PC-9 (cell line): ENCODE measurements at regions not wholly inside any gene's neighbourhood (a gene's known extent, or its start where the extent isn't known, plus 50 kb on each side); places are given as distances from the start of the nearest gene placed in this dataset.

Experiments used
- BruUV-seq: library from RNA; stranded (reverse); fragments of 400-500 nt; replicated peaks from 2 replicates; lab custom pipeline; 2021; lab: Mats Ljungman, UMichigan
- CTCF ChIA-PET: fragments of 300-600 bp; sonication (Branson Sonifier 250); formaldehyde crosslinking; loops from one replicate; lab custom pipeline; 2022; ENCODE audit warnings: antibody characterized with exemption; lab: Charles Lee
- POLR2A ChIA-PET: fragments of 300-600 bp; sonication (Branson Sonifier 250); formaldehyde crosslinking; loops from one replicate; lab custom pipeline; 2022; ENCODE audit warnings: antibody characterized with exemption; ENCODE audit not compliant: unreplicated experiment; lab: Charles Lee
- DNase-seq, 2 experiments: peaks; one replicate each; pipeline versions ENCODE4 v3.0.0 to v3.0.0-alpha.2; 2015 to 2022; ENCODE audit warnings: mixed read lengths in 1 of 2
- H2AFZ ChIP-seq: fragments of 200-600 bp; sonication (generic); 2 replicates; pipeline ENCODE4 v1.8.1; 2017; ENCODE audit warnings: antibody characterized with exemption
- H3F3A ChIP-seq: fragments of 200-600 bp; sonication (generic); 2 replicates; pipeline ENCODE4 v1.8.1; 2017; ENCODE audit warnings: antibody characterized with exemption, mild to moderate bottlenecking, low read depth; ENCODE audit not compliant: insufficient read depth
- H3K27ac ChIP-seq: fragments of 200-600 bp; sonication (generic); 2 replicates; pipeline ENCODE4 v1.6.1; 2016; ENCODE audit warnings: mixed run types
- H3K27me3 ChIP-seq: fragments of 200-600 bp; sonication (generic); 2 replicates; pipeline ENCODE4 v1.6.1; 2016; ENCODE audit warnings: low read depth, mixed run types; ENCODE audit not compliant: insufficient read depth
- H3K36me3 ChIP-seq: fragments of 200-600 bp; sonication (generic); 2 replicates; pipeline ENCODE4 v1.6.1; 2016; ENCODE audit warnings: low read depth, mixed run types
- H3K4me1 ChIP-seq: fragments of 200-600 bp; sonication (generic); replicated peaks from 2 replicates; pipeline ENCODE4 v1.6.1; 2016; ENCODE audit warnings: mixed run types; ENCODE audit not compliant: insufficient read depth
- H3K4me2 ChIP-seq: fragments of 200-600 bp; sonication (generic); 2 replicates; pipeline ENCODE4 v1.6.1; 2017; ENCODE audit warnings: mixed run types
- H3K4me3 ChIP-seq: fragments of 200-600 bp; sonication (generic); 2 replicates; pipeline ENCODE4 v1.6.1; 2016; ENCODE audit warnings: mixed run types
- H3K79me2 ChIP-seq: fragments of 200-600 bp; sonication (generic); 2 replicates; pipeline ENCODE4 v1.6.1; 2017; ENCODE audit warnings: low read depth, mixed run types
- H3K9me2 ChIP-seq: fragments of 200-600 bp; sonication (generic); 2 replicates; pipeline ENCODE4 v1.8.1; 2017; ENCODE audit warnings: mild to moderate bottlenecking; ENCODE audit not compliant: insufficient read depth
- H3K9me3 ChIP-seq: fragments of 200-600 bp; sonication (generic); 2 replicates; pipeline ENCODE4 v1.8.1; 2016; ENCODE audit warnings: low read depth; ENCODE audit not compliant: insufficient read depth
- H4K20me1 ChIP-seq: fragments of 200-600 bp; sonication (generic); 2 replicates; pipeline ENCODE4 v1.8.1; 2017; ENCODE audit not compliant: insufficient read depth
- CTCF ChIP-seq: fragments of 200-600 bp; sonication (generic); conservative IDR thresholded peaks from 2 replicates; pipeline ENCODE4 v1.6.1; 2017; ENCODE audit warnings: mixed run types, antibody characterized with exemption, mild to moderate bottlenecking, moderate library complexity
- EZH2 ChIP-seq: fragments of 200-600 bp; sonication (generic); IDR thresholded peaks from 2 replicates; pipeline ENCODE4 v1.8.0; 2017; ENCODE audit warnings: antibody characterized with exemption, low read depth
- intact Hi-C: fragments of 100-400 bp; cut with micrococcal nuclease; formaldehyde crosslinking; loops from one replicate; pipeline ENCODE4 v1.10.0; 2022; ENCODE audit not compliant: unreplicated experiment

GRCh38 chr5:51024263-51024662 is 357.8 kb downstream of the PARP8 start:
- no peaks in the 10 kb centered on the region for H3K27me3 ChIP-seq
- ChIA-PET CTCF (no interaction called here), POLR2A (no interaction called here)
- no peak overlapping the region for H3K4me2 ChIP-seq
- H3K27ac ChIP-seq = no peak overlapping the region
- no peaks in the 10 kb centered on the region for H3K36me3 ChIP-seq
- no TSS peak for BruUV-seq
- no peaks in the 10 kb centered on the region for H3K9me3 ChIP-seq
- no peaks in the 10 kb centered on the region for H3K9me2 ChIP-seq
- no peak for DNase-seq
- no peak for TF ChIP-seq EZH2
- TF ChIP-seq CTCF = no peak
- no peaks in the 10 kb centered on the region for H3K4me1 ChIP-seq
- no peak overlapping the region for H2AFZ ChIP-seq
- no peaks in the 10 kb centered on the region for H4K20me1 ChIP-seq
- H3K79me2 ChIP-seq = no peaks in the 10 kb centered on the region
- intact Hi-C loops = no loop called here
- no peak overlapping the region for H3K4me3 ChIP-seq
- no peaks in the 10 kb centered on the region for H3F3A ChIP-seq

GRCh38 chr5:51027271-51027670 is 356.0 kb upstream of the ISL1 start:
- H3K79me2 ChIP-seq = no peaks in the 10 kb centered on the region
- no peak overlapping the region for H3K4me2 ChIP-seq
- POLR2A ChIA-PET = no interaction called here
- no peaks in the 10 kb centered on the region for H3K36me3 ChIP-seq
- H3K27me3 ChIP-seq = no peaks in the 10 kb centered on the region
- no peaks in the 10 kb centered on the region for H3K4me1 ChIP-seq
- H3F3A ChIP-seq = no peaks in the 10 kb centered on the region
- H3K4me3 ChIP-seq = no peak overlapping the region
- H3K9me3 ChIP-seq = no peaks in the 10 kb centered on the region
- intact Hi-C loops = no loop called here
- CTCF ChIA-PET = no interaction called here
- TF ChIP-seq CTCF (no peak), EZH2 (no peak)
- no peaks in the 10 kb centered on the region for H4K20me1 ChIP-seq
- no TSS peak for BruUV-seq
- no peak overlapping the region for H2AFZ ChIP-seq
- DNase-seq = no peak
- no peak overlapping the region for H3K27ac ChIP-seq
- H3K9me2 ChIP-seq = no peaks in the 10 kb centered on the region

GRCh38 chr5:51028394-51028793 is 354.9 kb upstream of the ISL1 start:
- no peak for TF ChIP-seq EZH2
- no peak for TF ChIP-seq CTCF
- POLR2A ChIA-PET = no interaction called here
- intact Hi-C loops = no loop called here
- Histone ChIP-seq H2AFZ (no peak overlapping the region), H3K4me2 (no peak overlapping the region), H3K9me3 (no peaks in the 10 kb centered on the region), H3F3A (no peaks in the 10 kb centered on the region), H3K9me2 (no peaks in the 10 kb centered on the region), H3K4me1 (no peaks in the 10 kb centered on the region), H4K20me1 (no peaks in the 10 kb centered on the region), H3K27ac (no peak overlapping the region), H3K36me3 (no peaks in the 10 kb centered on the region), H3K27me3 (no peaks in the 10 kb centered on the region), H3K4me3 (no peak overlapping the region), H3K79me2 (no peaks in the 10 kb centered on the region)
- no TSS peak for BruUV-seq
- CTCF ChIA-PET = no interaction called here
- no peak for DNase-seq
